ENCODE measurements at regions not wholly inside any gene's neighbourhood (a gene's known extent, or its start where the extent isn't known, plus 50 kb on each side); places are given as distances from the start of the nearest gene placed in this dataset.

DNA sequence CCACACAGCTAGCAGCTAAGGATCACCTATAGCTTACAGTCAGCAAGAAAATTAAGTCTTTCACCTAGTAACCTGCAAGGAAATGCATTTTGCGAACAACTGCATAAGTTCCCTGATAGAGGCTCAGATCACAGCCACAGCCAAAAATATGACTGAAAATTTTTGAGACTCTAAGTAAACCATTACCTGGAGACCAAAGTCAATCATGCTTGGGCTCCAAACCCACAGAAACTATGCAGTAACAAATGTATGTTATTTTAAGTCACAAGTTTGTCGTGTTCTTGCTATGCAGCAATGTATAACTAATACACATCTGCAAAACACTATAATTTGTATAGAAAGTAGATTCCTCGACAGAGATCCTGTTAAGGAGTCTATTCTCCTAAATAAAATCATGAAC lies 1025.7 kb upstream of the RAG2 start:
- no peak for DNase-seq (ENCODE audit: low read depth in 2 of 2)

DNA sequence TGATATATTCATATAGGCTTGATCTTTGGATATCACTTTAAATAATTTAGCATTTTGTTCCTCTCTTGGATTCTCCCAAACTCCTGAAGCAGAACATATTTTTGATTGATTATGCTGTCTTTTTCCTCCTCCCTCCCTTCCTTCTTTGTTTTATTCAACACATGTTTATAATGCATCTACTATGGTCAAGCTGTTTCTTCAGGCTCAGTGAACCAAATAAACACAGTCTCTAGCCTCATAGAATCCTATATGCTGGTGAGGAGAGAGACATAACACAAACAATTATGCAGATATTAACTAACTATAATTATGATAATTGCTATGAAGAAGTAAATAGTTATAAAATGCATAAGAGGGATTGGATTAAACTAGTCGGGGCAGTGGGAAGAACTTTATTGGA lies 1023.6 kb upstream of the RAG2 start:
- DNase-seq (ENCODE audit: low read depth in 2 of 2) = no peak

DNA sequence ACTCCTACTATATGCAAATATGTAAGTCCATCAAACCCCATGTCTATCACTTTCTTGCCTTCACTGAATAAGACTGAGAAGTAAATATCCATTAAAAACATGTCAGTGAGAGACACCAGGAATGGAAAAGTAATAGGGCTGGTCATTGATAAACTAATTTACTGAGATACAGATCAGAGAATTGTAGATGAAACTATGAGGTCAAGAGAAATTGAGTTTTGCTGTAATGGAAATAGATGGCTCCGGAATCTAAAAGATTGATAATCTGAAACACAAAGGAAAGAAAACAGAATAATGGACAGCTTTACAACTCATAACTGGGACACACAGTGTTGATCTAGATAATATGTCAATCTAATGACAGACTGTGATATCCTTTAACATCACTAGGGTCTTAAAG lies 1018.3 kb upstream of the RAG2 start:
- DNase-seq (ENCODE audit: low read depth in 2 of 2) = no peak

DNA sequence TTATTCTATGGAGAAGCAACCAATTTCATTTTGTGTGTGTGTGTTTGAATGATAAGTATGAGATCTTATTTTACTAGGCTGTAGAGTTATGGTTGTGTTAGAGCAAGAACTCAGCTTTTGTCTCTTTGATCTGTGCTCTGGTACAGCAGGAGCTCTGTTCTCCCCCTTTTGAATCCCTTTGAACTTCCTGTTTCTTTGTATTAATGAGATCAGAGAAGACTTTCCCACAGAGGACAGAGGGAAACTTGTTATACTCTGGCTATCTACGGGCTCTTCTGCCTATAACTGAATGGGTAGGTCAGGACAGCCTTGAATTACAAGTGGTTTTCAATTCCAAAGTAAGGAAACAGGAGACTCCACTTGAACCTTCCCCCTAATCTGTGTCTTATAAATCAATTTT lies 1015.0 kb upstream of the RAG2 start:
- DNase-seq (ENCODE audit: low read depth in 2 of 2) = no peak

DNA sequence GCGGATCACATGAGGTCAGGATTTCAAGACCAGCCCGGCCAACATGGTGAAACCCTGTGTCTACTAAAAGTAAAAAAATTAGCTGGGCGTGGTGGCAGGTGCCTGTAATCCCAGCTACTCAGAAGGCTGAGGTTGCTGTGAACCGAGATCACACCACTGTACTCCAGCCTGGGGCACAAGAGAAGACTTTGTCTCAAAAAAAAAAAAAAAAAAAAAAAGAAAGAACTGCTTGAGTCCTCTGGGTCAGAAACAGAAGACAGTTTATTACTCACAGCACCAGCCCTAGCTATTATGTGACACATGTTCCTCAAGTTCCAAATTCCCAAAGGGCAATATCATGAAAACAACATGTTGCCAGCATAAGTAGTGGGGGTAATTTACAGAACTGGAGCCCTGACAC lies 1014.1 kb upstream of the RAG2 start:
- no peak for DNase-seq (ENCODE audit: low read depth in 2 of 2)

DNA sequence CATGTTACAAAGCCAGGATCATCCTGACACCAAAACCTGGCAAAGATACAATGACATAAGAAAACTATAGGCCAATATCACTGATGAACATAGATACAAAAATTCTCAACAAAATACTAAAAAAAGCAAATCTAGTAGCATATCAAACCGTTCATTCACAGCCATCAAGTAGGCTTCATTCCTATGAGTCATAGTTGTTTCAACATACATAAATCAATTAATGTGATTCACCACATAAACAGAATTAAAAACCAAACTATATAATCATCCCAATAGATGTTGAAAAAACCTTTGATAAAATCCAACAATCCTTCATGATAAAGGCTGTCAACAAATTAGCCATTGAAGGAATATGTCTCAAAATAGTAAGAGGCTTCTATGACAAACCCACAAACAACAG lies 1007.2 kb upstream of the RAG2 start:
- no peak for DNase-seq (ENCODE audit: low read depth in 2 of 2)

DNA sequence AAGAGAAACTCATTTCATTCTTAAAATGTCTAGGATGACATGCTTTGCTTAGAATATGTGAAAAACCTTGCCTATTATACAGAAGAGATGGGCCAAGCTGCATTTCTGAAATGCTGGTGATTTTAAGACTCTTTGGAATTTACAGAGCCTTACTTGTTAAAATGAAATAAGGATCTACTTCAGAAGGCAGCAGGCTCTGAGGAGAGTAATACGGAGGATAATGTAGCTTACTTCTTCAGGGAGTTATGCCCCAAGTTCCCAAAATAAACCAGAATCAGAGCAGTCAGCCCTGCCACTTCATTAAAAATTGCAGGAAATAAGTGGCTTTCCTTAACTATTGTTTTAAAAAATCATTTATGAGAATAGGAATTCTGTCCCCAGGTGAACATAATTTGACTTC lies 1000.3 kb upstream of the RAG2 start:
- no peak for DNase-seq (ENCODE audit: low read depth in 2 of 2)

DNA sequence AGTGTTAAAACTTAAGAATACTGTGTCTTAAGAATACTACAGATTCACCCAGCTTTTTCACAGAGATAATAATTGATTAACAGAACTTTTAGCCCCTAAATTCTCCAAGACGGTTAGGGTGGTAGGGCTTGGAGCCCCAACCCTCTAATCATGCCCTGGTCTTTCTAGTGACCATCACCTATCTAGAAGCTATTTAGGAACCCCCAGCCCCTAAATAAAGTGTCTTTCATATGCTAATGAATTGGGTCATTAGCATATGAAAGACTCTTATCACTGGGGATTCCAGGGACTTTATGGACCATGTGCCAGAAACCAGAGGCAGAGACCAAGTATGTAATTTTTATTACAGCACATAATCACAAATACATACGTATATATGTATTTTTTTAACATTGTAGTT lies 999.7 kb upstream of the RAG2 start:
- no peak for DNase-seq (ENCODE audit: low read depth in 2 of 2)

DNA sequence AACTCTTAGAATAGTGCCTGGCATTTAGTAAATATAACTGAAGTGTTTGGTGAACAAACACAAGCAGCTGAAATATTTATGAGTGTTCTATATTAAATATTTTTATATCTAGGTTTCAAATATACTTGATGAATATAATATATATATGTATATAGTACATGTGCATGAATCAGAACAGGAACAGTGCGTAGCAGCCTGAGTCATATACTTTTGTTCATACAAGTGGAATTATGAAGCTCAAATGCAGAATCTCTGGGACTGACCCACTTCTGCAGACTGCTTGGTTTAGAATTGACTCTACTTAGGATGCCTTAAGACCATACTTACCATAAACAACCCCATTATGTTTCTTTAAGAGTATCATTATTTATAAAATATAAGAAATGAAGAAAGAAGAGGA lies 997.8 kb upstream of the RAG2 start:
- DNase-seq (ENCODE audit: low read depth in 2 of 2) = no peak

DNA sequence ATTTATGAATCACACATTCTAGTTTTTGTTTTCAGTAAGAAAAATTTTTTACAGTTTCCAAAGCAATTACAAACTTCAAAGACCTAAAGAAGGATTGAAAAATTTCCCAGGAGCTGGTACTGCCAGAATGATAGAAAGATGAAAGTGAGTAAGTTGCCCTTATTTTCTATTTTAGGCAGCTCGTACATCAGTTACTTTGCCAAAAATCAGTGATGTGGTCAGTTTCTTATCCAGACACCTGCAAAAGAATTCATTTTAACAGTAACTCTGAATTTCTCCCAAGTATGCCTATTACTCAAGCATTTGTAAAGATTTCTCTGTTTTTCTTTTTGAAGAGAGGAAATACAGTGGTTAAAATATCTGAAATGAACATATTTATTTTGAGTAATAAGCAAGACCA lies 976.3 kb upstream of the RAG2 start:
- no peak for DNase-seq (ENCODE audit: low read depth in 2 of 2)

DNA sequence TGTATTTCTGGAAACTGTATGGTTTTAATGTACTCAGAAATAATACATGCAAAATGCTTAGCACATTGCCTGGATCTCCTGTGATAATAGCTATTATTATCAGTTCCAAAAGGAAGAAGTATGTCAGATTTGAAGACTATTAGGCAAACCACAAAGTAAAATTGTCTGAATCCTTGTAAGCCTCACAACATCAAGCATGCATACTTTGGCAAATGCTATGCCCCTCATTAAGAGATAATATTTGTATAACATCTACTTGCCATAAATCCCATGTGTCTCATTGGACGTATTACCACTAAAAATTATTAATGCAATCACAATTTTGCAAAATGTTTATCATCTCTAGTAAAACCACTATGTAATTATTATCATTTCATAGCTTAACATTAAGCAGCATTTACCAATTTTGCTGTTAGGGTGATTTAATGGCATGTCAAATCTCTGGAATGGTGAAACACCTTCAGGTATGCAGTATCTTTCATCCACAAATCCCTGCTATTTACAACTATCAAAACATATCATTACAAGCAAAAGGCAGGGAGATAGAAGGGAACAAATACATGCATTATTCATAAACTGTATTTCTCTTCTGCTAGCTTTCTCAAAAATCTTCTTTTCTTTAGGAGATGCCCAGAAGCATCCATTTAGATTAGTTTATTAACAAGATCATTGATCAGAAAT lies 974.6 kb upstream of the RAG2 start:
- DNase-seq (ENCODE audit: low read depth in 2 of 2) = no peak

DNA sequence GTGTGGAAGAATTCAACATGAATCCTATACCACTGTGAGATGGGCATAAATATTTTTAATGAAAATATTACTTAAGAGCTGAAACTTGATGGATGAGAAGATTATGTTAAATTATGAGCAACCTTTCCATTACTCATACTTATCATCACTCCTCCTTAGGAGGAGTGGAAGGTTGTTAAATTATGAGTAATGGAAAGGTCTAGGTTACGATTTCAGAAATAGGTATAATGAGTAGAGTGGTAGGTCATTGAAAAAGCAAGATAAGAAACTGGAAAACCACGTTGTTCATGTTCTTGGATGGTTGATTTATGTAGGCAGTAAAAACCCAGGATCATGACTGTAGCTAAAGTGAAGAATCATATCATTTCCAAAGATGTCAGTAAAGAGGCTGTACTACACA lies 973.2 kb upstream of the RAG2 start:
- no peak for DNase-seq (ENCODE audit: low read depth in 2 of 2)

DNA sequence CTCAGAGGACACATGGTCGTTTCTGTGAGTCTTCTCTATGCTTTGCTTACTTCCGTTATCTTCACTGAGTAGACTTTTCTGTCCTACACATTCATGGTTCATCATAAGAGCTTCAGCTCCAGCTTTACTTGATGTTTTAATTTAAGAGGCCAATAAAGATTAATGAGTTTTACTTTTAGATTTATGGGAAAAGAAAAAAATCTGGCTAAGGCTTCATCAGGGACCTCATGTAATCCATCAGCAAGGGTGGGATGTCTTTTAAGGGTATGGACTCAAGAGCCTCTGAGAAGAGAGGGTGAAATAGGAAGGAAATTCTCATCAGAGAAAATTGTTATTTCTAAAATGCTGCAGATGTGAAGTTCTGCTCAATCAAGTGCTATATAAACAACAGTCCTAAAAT lies 963.0 kb upstream of the RAG2 start:
- no peak for DNase-seq (ENCODE audit: low read depth in 2 of 2)

DNA sequence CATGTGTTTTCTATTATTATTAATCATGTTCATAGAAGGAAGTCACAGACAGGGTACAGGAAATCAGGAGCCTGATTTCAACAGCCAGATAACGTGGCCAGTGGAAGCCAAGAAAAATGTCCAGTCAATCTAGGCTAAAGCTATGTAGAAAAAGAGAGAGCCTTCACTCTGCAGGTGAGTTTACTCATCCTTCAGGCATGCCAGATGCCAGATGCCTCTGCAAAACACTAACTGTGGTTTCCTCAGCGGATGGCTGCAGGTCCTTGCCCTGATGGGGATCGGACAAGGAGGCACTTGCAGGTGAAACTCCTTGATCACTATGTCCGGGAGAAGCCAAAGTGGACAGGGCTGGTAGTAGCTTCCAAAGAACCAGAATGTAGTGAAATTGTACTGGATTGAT lies 962.3 kb upstream of the RAG2 start:
- DNase-seq (ENCODE audit: low read depth in 2 of 2) = no peak

DNA sequence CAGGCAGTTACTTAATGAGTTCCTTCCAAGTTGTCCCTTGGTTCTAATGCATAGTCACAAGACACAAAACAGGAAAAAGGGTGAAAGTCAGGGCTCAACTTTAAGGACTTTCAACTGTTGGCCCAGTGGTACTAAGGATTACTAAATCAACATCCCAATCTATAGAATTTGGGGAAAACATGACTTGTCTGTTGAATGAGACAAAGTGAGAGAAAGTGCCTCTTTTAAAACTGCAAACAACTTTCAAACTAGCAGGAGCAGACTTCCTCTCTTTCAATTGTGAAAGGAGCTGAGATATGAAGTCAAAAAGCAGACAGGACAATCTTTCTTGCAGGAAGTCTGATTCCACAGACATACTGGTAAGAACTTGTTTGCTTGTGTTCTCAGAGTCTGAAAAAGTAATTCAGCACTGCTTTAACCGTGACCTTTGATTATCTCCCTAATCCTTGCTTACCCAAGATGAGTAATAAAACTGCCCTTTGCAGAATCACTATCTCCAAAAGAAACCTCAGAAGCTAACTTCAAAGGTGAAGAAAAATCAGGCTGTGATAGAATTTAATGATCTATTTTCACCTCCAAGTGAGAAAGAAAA lies 960.7 kb upstream of the RAG2 start:
- no peak for DNase-seq (ENCODE audit: low read depth in 2 of 2)

DNA sequence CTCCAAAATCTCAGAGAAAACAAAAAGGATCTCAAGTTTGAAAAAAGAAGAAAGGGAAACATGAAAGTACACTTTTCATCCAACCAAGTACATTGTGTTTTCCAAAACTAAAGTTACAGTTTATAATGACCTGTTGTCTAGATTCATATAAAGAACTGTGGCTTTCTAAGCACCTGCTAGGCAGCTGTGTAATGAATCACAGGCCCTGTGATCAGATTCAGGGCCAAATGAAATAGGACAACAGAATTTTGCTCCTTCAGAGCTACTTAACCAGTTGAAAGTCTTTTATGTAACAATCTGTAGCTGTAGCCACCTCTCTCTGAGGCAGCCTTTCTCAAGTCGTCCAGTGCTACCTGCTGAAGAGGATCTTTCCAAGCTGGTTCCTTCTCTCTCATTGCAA lies 960.0 kb upstream of the RAG2 start:
- no peak for DNase-seq (ENCODE audit: low read depth in 2 of 2)

DNA sequence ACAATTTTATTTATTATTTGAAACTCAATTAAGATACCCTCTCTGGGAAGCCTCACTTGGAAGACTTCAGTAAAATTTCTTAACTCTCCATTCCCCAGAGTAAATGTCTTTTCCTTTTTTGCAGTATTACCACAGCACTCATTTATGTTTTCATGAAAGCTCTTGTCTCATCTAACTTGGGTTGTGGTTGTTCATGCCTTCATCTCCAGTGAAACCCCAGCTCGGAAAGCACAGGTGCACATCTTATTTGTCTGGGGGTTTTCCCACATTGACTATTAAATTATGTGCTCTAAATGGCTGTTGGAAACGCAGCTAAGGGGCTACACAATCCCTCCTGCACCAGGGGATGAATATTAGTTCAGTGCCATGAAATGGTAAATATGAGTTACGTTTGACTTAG lies 954.2 kb upstream of the RAG2 start:
- DNase-seq (ENCODE audit: low read depth in 2 of 2) = no peak

DNA sequence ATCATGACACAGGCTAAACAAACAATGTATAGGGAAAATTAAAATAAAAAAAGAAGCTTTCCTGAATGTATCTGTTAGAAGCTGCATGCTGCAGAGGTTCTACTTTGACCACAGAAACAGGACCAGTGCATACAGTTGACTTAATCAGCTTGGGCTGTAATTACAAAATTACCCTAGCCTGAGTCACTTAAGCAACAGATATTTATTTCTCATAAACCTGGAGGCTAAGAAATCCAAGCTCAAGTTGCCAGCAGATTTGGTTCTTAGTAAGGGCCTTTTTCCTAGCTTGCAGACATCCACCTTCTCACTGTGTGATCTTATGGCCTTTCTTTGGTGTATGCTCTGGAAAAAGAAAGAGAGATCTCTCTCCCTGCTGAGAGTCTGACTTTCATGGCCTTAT lies 946.5 kb upstream of the RAG2 start:
- DNase-seq (ENCODE audit: low read depth in 2 of 2) = no peak

DNA sequence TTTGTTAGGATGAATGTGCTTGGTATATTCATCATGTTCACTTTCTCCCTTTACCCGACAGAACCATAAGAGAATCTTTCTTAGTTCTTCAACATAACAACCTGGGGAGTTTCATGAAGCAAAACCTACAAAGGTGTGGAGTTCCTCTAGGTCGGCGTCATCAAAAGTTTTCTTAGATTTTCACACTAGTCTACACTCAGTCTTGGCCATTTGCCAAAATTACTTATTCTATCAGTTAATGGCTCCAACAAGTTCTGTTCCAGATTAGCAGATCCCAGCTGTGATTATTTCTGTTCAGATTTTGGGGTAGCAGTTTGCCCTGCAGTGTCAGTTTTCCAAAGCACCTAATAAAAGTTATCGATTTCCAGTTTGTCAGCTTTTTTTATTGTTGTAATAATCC lies 935.8 kb upstream of the RAG2 start:
- DNase-seq (ENCODE audit: low read depth in 2 of 2) = no peak

DNA sequence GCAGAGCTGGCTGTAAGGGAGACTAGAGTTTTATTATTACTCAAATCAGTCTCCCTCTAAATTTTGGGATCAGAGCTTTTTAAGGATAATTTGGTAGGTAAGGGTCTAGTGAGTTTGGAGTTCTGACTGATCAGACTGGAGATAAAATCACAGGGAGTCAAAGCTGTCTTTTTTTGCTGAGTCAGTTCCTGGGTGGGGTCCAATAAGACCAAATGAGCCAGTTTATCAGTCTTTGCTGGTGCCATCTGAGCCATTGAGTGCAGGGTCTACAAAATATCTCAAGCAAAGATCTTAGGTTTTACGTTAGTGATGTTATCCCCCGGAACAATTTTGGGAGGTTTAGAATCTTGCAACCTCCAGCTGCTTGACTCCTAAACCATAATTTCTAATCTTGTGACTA lies 935.1 kb upstream of the RAG2 start:
- DNase-seq (ENCODE audit: low read depth in 2 of 2) = no peak

DNA sequence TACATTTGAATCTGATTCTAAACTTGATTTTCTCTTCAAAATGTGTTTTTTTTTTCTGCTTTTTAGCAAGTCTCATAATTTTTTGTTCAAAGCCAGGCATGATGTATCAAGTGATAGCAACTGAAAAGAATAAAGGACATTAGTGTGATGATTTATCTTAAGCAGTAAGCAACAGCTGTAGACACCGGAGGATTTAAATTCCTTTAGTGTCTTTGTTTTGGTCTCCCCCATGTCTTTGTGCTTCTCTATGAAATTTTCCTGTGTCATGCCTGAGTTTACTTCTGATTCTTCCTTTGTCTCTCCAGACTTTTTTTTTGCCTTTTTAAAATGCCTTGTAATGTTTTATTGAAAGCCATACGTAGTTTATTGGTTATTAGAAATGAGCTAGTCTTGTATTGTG lies 934.2 kb upstream of the RAG2 start:
- no peak for DNase-seq (ENCODE audit: low read depth in 2 of 2)

DNA sequence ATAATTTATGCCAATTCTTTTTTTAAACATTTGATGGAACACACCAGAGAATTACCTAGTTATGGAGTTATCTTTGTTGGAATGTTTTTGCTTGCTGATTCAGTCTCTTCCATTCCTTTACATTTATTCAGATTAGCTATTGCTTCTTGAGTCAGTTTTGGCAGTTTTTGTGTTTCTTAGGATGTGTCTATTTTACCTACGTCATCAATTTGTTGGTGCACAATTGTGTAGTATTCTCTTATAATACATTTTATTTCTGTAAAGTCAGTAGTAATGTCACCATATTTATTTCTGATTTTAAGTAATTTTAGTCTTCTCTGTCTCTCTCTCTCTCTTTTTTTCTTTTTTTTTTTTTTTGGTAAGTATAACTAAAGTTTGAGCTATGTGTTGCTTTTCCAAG lies 929.5 kb upstream of the RAG2 start:
- DNase-seq (ENCODE audit: low read depth in 2 of 2) = no peak

DNA sequence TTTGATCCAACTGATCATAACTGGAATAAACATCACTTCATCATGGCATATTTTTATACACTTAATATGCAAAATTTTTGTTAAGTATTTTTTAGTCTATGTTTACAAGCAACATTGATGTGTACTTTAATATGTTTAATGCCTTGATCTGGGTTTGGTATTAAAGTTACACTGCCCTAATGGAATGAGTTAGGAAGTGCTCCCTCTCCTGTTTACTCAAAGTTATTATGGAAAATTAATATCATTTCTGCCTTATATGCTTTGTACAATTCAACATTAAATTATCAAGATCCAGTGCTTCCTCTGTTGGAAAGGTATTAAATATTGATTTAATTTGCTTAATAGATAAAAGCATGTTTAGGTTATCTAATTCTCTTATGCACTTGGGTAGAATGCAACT lies 927.3 kb upstream of the RAG2 start:
- DNase-seq (ENCODE audit: low read depth in 2 of 2) = no peak

DNA sequence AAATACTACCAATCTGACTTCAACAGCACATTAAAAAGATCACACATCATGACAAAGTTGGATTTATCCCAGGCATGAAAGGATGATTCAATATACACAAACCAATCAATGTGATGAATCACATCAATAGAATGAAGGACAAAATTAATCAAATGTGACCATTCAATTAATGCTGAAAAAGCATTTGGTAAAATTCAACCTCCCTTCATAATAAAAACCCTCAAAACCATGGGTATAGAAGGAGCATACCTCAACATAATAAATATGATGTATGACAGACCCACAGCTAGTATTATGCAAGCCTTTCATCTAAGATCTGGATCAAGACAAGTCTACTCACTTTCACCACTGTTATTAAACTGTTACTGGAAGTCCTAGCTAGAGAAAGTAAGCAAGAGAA lies 921.7 kb upstream of the RAG2 start:
- no peak for DNase-seq (ENCODE audit: low read depth in 2 of 2)

All from activated CD8-positive, alpha-beta memory T cell treated with anti-CD3 and anti-CD28 coated beads for 4 hours (primary cell).